ENCODE measurements at regions not wholly inside any gene's neighbourhood (a gene's known extent, or its start where the extent isn't known, plus 50 kb on each side); places are given as distances from the start of the nearest gene placed in this dataset.
A peak's percentile ranks its signal among the peaks of the same experiment; 100 is the strongest.
"Not testable (repeated sequence)": the region's sequence is repeated elsewhere in the genome, so short reads cannot be mapped to it uniquely, and the experiment has no call there.

DNA sequence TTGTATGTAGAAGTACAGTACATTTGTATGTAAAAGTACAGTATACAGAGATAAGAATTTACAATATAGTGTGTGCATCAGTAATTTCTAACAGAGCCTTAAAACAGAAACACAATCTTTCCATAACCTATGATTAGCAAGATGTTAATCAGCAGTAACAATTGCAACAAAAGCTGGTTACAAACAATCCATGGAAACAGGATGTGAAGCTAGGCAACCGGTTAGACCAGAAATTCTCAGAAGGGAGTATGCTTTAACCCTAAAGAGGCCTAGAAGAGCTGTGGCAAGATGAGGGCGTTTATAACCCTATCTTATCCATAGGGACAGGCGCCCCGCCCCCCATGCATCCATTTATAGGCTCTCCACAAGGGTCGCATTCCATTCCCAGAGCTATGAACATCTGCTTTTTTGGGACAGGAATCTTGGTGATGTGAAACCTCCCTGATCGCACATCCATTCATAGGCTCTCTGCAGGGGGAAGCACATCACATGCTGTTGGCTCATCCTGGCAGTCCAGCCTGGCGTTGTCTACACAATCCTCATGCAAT is 180.3 kb downstream of the PDGFRA start:
- not testable (repeated sequence) for DNase-seq

DNA sequence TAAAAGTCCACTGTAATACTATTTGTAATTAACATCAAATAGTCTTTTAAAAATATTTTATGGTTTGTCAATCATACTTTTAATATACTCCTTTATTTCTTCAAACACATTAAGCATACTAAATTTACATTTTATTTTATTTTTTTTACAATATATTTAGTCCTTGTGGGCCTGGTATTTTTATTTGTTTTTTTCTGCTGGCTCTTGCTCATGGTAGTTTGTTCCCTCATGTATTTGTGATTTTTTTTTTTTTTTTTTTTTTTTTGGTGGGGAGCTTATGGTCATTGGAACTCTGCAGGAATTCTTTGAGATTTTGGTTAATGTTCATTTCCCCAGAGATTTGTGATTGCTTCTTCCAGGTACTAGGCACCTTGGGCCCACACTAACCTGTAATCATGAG is 185.5 kb downstream of the PDGFRA start:
- no peak for DNase-seq

DNA sequence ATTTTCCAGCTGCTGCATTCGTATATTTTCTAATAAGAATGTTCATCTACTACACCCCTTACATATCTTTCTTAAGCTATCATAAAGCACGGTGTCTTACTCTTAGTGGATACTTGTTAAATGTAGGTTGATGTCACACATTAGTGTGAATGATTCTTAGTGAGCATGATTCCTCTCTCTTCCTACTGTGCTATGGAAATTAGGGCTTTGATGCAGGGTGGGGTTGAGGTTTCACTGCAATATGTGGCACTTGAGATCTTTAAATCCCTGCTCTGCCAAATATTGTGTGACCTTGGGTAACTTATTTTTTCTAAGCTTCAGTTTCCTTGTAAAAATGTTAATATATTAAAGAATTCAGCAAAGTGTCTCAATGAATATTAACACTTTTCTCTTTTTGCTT is 188.4 kb downstream of the PDGFRA start:
- DNase-seq, result no peak

DNA sequence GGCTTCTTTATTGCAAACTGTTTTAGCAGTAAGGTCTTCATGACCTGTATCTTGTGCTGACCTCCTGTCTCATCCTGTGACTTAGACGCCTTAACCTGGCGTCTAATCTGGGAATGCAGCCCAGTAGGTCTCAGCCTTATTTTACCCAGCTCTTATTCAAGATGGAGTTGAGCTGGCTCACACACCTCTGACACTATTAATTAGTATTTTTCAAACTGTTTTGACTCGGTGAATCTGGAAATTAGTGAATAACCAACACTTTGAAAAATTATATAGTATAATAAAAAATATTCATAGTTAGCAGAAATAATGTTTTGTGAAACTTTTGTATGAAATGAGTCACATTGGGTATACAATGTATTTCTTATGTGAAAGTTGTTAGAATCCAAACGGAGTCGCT is 189.4 kb downstream of the PDGFRA start:
- no peak for DNase-seq

DNA sequence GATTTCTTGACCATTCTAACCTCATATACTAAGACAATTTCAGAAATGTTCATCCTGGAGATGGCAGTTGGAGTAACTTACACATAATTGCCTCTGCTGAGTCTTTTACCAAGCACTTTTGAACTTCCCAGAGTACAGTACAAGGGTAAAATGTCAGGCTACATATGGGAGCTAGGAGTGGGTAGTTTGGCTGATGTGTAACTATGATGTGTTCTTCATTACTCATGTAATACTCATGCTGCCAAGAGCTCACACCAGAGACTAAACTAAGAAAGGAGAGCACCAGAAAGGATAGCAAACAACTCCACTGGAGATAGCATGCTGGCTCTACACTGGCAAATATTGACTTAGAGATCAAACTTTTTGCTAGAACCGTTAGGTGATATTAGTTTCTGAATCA is 194.0 kb downstream of the PDGFRA start:
- no peak for DNase-seq

DNA sequence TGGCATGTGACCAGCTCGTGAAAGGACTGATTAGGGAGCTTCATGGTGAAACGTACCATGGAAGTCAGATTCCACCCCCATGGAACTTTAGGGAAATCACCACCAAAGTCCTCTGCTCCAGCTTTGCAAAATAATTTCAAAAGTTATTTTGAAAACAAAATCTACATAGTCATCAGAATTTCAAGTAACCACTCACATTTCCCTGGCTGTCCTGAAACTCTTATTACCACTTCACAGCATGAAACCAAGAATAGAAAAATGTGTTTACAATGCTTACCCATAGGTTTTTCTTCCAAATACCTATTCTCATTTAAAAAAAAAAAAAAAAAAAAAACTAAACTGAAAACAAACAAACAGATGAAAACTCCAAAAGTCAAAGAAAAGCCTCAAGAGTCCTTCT is 198.7 kb downstream of the PDGFRA start:
- no peak for DNase-seq

DNA sequence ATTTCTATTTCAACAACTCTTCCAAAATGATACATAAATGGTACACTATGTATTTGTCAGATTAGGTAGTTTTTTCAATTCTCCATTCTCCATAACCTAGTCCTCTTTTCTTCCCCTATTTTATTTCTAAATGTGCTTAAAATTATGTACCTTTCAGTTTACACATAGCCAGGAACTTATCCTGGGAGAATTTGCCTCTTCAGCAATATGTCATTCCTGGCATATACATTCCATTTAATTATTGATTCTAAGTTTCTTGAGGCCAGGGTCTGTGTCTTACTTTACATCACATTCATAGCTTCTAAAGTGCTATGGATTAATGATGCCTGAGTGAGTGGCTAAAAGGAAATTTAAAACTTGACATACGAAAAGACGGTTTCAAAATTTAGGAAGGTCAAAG is 199.8 kb downstream of the PDGFRA start:
- DNase-seq, result no peak

DNA sequence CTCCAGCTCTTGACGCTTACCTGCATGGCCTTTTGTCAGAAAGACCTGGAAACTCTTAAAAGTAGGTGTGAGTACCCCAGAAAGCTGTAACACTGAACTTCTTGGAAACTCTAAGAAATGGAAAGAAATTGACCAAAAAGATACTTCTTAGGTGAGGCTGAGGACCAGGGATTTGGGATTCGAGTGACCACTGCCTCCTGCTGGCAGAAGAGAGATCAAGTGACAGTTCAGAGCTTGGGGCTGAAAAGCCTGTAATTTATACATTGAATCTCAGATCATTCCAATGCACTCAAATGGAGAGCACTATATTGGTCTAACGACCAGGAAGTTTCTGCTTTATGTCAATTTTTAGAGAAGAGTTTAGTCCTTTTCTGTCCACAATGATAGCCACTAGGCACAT is 204.6 kb downstream of the PDGFRA start:
- no peak for DNase-seq

DNA sequence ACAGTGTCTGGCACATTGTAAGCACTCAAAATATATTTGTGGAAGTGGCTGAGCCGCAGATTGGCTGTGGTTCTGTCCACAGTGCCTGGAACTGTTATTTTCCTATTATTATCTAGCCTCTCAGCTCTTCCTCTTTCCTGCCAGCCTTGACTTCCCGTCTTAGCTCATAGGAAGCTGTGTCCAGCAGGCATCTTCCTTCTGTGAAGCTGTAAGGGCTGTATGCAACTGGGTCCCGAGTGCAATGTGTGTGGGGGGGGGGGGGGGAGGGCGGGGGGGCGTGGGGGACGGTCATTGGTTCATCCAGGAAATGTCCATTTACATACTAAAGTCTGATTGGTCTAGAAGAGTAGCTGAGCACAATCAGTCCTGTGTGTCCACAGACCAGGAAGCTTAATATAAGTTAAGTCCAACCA is 210.7 kb downstream of the PDGFRA start:
- DNase-seq, result peak; percentile 34

DNA sequence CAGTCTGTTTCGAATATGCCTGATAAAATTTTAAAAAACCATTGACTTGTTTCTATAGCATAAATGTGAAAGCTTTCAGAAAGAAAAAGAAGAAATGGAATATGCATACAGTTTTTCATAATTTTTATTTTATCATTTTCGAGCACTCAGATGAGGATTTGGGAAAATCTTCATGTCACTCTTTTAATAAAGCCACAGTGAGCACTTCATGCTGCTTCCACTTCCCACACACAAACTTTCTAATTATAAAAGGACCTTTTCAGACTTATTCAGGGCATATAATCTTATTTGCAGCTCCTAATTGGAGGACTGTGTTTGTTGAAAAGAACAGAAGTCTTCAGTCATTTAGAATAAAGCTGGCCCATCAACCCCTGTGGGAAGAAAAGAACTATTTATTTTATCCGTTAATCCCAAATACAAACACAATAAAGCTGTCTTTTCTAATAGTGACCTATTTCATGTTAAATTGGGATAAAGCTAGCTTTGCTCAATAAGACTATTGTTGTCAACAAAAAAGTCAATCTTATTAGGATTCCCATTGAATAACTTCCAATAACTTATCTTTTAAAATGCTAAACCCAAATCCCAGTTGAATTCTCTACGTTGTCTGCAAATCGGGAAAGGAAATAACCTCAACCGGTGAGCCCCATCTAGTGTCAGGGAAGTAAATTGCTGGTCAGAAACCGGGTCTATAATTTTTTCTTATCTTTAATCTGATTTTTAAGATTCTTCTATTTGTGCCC is 211.5 kb downstream of the PDGFRA start:
- no peak for DNase-seq

DNA sequence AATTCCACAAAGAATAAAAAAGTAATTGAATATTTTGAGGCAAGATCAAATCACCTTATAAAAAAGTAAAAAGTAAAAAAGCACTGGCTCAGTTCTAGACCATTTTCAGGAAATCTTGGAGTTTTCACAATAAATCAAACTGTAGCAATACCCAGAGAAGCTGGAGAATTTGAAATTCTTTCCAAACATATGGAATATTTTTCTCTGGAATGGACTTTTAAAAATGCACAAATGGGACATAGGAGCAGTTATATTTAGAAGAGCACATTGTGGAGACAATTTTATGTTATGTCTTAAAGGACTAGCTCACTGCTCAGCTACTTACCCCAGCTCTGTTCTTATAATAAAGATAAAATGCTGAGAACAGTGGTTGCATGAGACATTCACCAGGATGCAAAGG is 211.9 kb upstream of the KIT start:
- no peak for DNase-seq

DNA sequence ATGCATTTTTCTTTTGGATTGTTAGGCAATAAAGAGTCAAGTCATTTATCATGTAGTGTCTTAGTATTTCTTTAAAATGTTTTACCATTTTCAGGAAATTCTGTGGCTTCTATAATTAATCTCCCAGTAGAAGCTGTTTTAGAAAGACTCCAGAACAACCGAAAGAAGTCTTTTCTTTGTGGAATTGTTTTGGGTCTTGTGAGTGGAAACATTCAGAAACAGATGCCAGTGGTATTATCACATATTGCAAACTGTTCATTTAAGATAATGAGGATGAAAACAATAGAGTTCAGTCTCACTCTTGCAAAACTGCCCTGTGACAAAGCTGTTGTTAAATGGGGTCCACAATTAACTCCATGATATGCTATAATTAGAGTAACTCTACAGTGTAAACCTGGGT is 211.2 kb upstream of the KIT start:
- no peak for DNase-seq

DNA sequence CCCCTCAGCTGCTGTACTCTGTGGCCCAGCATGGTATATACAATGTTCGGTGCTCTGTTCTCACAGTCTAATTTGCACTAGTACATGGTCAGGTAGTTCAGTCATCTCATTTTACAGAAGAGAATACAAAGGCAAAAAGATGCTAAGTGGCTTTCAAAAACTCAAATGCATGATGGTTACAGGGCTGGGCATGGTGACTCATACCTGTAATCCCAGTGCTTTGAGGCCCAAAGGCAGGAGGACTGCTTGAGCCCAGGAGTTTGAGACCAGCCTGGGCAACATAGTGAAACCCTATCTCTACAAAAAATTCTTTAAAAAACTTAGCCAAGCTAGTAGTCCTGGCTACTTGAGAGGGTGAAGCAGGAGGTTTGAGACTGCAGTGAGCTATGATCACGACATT is 210.5 kb upstream of the KIT start:
- DNase-seq, result no peak

DNA sequence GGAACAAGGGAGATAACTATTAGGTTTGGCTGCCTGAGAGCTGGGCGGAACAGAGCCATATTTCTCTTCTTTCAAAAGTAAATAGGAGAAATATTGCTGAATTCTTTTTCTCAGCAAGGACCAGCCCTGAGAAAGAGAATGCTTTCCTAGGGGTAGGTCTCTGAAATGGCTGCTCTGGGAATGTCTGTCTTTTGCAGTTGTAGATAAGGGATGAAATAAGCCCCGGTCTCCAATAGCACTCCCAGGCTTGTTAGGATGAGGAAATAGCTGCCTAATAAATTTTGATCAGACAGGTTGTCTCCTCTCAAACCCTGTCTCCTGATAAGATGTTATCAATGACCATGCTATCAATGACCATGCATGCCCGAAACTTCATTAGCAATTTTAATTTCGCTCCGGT is 207.8 kb upstream of the KIT start:
- no peak for DNase-seq

DNA sequence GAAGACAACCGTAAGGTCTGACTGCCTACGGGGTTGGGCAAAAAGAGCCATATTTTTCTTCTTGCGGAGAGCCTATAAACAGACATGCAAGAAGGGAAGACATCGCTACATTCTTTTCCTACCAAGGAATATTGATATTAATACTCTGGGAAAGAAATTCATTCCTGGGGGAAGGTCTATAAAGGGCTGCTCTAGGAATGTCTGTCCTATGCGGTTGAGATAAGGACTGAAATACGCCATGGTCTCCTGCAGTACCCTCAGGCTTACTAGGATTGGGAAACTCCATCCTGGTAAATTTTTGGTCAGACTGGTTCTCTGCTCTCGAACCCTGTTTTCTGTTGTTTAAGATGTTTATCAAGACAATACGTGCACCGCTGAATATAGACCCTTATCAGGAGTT is 190.8 kb upstream of the KIT start:
- not testable (repeated sequence) for DNase-seq

DNA sequence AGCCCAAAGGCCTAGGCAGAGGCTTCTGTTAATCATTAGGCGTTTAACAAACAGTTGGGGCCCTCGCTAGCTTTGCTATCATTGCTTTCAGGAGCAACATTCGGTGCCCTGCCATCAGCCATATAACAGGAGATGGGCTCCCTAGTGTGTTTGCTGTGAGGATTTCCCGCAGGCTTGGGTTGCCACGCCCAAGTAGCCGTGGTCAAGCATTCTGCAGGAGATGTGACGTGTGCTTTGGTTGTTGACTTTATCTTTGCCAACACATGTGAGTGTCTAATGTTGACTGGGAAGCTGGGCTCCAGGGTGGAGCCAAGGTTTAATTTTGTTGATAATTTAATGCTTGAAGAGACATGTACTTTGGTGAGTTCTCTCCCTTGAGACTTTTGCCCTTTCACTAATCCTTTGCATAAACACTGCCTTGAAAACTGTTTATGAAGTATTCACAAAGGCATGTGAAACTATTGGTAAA is 184.6 kb upstream of the KIT start:
- DNase-seq, result no peak

DNA sequence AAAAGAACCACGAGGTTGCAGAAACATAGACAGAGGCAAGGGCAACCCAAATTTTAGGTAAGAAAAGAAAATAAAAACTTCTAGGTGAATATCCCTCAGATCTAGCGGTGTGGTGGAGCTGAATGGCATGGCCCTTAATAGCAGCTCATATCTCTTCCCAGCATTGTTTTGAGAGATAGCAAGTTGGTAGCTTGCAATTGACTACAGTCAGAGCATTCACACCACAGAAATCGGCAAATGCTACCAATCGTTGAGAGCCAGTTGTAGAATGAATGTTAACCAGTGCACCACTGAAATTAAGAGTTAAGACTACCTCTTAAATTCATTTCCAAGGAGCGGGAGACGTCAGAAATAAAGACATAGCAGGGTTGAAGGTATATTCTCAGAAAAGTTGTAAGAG is 184.0 kb upstream of the KIT start:
- DNase-seq, result no peak

DNA sequence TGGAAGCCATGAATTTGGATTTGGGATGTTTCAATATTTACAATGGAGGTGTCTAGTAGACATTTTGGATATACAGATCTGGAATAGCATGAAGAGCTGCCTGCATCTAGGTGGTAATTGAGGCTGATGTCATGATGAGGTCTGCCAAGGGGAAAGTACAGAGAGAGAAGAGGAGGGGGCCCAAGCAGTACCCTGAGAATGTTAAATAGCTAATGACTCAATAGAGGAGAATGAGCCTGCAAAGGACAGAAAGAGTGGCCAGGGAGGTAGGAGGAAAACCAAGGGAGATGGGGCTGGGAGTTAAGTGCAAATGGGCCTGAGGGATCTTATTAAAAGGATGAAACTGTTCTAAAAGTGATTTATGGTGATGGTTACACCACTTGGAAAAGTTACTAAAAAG is 182.2 kb upstream of the KIT start:
- no peak for DNase-seq

DNA sequence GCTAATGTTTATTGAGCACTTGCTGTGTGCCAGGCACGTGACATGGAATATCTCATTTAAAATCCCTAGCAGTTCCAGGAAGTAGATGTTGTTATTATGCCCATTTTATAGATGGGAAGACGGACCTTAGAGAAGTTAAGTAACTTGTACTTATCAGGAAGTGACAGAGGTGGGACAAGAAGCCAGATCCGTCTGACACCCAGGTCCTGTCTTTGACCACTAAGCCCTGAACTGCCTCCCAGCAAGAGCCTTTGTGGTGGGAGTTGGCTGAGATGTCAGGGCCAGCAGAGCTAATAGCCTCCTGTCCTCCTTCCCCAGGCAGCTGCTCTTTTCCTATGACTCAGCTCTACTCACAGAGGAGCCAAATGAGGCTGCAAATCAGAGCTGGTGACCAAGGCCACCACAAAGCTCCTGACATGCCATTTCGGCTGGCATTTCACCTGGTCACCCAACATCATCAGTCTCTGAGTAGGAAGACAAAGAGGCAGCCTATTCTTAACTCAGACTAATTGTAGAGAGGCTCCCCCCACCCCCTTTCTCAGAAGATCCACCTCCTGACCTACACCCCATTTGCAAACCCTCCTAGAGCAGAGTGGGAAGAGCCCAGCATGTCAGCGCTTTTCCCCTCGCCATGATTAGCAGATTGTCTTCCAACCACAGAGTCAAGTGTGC is 175.1 kb upstream of the KIT start:
- no peak for DNase-seq

DNA sequence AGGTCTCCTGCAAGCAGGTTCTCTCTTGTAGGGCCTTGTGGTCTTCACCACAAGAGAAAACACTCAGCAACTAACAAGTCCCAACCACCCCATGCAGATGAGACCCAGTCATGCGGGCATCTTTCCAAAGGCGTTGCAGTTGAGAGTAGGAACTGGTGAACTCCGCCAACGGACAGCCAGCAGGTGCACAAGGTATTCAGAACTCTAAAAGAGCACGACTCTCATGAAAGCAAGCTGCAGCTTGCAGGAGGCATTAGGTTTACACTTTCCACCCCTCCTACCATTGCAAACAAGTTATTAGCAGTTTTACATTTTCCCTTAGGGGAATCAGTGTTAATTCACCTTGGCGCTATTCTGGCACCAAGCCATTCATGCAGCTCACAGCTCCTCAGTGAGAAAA is 173.4 kb upstream of the KIT start:
- no peak for DNase-seq

DNA sequence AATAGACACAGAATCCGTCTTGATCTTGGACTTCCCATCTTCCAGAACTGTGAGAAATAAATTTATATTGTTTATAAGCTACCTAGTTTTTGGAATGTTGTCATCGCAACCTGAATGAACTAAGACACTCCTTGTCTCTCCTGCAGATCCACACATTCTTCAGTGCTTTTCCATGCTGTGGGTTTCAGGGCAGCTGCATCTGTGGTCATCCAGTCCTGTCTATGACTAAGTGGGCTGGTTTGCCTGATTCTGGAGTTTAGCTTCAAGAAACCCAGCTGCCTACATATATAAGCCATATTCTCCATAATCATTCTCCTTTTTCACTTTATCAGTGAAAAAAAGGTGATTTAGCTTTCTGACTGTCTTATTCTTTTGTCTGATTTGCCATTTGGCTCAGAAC is 170.3 kb upstream of the KIT start:
- no peak for DNase-seq

DNA sequence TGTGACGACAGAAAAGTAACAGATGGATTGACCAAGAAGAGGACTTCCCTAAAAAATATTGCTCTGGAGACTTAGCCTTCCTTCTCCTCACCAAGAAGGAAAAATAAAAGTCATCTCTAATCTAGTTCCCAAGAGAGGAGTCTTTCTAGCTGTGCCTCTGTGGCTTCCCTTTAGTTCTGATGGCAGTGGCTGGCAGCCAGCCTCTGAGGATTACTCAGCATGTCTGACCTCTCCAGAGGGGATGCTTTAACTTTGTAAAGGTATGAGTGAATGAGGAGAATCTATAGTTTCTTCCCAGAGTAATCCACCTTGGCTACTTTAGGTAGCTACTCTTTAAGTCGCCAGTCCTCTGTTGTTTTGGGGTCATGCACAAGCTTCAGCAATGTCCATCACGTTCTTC is 163.9 kb upstream of the KIT start:
- DNase-seq, result no peak

DNA sequence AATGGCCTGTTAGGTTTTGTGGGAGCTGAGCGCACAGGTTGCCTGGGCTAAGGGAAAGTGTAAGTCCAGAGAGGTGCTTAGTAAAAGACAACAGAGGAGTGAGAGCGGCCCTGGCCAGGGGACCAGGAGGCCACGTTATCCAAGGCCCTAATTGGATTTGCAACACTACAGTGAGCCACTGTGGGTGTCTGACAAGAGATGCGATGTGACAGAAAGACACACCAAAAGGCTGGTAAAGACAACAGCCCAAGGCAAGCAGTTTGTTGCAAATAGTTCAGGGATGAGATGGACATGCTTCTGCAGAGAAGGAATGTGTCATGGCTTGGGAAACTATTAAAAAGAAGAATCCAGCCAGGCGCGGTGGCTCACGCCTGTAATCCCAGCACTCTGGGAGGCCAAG is 162.7 kb upstream of the KIT start:
- no peak for DNase-seq

DNA sequence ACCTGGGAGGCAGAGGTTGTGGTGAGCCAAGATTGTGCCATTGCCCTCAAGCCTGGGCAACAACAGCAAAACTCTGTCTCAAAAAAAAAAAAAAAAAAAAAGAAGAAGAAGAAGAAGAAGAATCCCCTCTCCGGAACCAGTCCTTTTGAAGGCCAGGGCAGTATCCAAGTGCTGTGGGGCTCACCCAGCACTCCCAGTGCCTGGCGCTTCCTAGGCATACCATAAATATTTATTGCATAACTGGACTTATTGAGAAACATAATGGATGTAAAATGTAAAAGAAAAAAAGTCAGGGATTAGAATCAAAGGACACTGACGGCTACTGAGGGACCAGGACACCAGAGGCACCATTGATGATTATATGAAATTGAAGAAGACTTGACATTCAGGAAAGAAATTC is 162.1 kb upstream of the KIT start:
- no peak for DNase-seq

DNA sequence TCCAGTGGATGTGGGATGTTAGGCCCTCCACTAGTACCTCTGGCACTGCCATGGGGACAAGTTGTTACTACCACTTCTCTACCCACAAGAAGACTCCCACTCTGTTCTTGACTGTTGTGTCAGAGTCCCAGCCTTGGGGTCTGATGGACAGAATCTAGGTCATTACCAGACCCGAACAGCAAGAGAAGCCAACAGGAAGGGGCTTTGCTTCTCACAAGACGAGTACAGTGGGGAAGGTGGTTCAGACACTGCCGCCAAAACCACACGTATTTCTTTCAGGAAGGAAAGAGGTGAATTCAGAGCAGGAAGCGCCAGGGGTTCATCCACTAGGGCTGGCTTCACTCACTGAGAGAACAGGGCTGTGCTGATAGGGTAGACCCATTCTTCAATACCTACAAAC is 161.3 kb upstream of the KIT start:
- no peak for DNase-seq

Measured in CD4-positive, alpha-beta T cell treated with Interleukin-15 for 1 hour (primary cell).